GM19043 (cell line): ENCODE measurements at regions not wholly inside any gene's neighbourhood (a gene's known extent, or its start where the extent isn't known, plus 50 kb on each side); places are given as distances from the start of the nearest gene placed in this dataset.

Experiments
- ATAC-seq: cut with Tn5 transposase; IDR thresholded peaks from one replicate; pipeline ENCODE4 v1.9.1; 2021; ENCODE audit warnings: low read depth; ENCODE audit not compliant: unreplicated experiment

GRCh38 chr2:234138836-234139235 lies 88.3 kb downstream of the SPP2 start:
- no peak for ATAC-seq

- ATAC-seq: no peak
Measured at GRCh38 chr2:234137400-234138014, 87.0 kb downstream of the SPP2 start.

DNA sequence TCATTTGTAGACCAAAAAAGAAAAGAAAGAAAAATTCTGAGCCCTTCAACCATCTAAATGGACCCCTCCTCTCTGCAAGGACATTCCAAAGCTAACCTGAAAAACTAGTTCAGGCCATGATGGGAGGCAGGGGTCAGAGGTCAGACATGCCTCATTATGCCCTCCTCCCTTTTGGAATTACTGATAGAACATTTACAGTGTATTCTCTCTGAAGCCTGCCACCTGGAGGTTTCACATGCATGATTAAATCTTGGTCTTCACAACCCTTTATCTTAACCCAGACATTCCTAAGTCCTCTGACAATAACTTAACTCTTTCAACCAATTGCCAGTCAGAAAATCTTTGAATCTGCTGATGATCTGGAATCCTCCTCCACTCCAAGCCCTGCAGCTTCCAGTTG lies 86.0 kb downstream of the SPP2 start:
- no peak for ATAC-seq

- peak; percentile 74 for ATAC-seq
Measured at GRCh38 chr2:234135750-234136221, 85.3 kb downstream of the SPP2 start.

DNA sequence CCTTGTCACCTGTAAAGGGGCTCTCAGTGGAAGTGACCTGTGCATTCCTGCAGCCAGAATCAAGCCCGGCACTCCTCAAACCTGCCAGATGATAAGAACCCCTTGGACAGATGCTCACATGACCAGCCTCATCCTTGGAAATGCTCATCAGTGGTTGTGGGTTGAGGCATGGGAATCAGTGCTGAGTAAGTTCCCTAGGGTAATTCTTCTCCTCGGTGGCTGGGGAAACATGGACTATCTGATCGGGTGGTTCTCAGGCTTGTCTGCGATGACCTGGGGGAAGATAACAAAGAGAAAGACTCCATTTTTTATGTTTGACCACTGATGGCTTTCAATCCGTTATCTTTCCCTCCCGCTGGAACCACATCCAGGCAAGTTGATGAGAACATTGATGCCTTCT lies 84.0 kb downstream of the SPP2 start:
- no peak for ATAC-seq

DNA sequence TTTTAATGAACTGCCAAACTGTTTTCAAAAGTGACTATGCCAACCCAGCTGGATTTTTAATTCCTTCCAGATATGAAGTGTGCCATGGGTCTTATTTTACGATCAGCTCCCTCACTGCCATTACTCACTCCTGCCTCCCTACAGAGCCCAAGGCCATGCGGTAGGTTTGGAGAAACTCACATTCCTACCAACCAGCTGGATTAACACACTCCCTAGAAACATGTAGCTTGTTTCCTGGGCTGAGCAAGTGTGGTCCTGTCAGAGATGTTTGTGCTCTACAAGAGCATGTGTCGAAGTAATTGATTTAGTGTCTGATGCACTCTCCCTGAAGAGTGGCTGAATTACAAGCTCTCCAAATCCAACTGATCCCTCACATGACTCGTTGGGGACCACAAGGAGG lies 82.5 kb downstream of the SPP2 start:
- no peak for ATAC-seq

- ATAC-seq: no peak
Measured at GRCh38 chr2:234130777-234131181, 80.3 kb downstream of the SPP2 start.

GRCh38 chr2:234128606-234129005 lies 78.1 kb downstream of the SPP2 start:
- no peak for ATAC-seq
